GM10248 (cell line): ENCODE measurements at regions not wholly inside any gene's neighbourhood (a gene's known extent, or its start where the extent isn't known, plus 50 kb on each side); places are given as distances from the start of the nearest gene placed in this dataset.
"Not testable (repeated sequence)": the region's sequence is repeated elsewhere in the genome, so short reads cannot be mapped to it uniquely, and the experiment has no call there.

Experiments used
- CTCF ChIA-PET: fragments of 300-600 bp; sonication (Branson Sonifier 250); formaldehyde crosslinking; extraction: SDS; loops from one replicate; lab custom pipeline; 2021; ENCODE audit warnings: antibody characterized with exemption; lab: Yijun Ruan, JAX
- POLR2A ChIA-PET: fragments of 350-650 bp; sonication (Branson Sonifier 250); formaldehyde crosslinking; extraction: SDS; loops from one replicate; lab custom pipeline; 2020; ENCODE audit warnings: antibody characterized with exemption; lab: Yijun Ruan, JAX
- DNase-seq: peaks from one replicate; pipeline ENCODE4 v3.0.0; 2012; ENCODE audit errors: extremely low spot score
- TF ChIP-seq, protein P1 (sequence below): IDR thresholded peaks from 2 replicates; pipeline ENCODE4 v1.5.1; 2012; ENCODE audit warnings: mild to moderate bottlenecking, low read depth; ENCODE audit errors: extremely low read depth, missing control alignments, control extremely low read depth

DNA sequence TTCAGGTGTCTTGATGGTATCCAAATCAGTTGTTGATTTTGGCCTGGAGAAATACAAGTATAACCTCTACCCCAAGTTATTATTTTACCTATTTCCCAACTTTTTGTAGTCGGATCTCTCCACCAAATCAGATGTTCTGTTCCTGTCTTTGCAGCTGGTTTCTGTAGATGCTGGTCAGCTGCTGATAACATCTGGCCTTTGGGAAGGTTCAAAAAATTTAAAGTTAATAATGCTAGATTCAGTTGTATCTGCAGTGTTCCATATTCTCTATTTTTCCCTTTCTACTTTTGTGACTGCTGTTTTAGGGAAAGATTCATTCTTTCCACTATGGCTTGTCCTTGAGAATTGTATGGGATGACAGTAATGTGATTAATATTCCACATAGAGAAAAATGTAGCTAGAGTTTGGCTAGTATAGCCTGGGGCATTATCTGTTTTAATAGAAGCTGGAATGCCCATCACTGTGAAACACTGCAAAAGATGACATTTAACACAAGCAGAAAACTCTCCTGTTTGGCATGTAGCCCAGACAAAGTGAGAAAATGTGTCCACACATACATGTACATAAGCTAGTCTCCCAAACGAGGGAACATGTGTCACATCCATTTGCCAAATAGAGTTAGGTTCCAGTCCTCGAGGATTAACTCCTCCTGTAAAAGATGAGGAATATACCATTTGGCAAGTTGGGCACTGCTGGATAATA, 99.2 kb downstream of the ZNF100 start:
- CTCF ChIA-PET, POLR2A ChIA-PET, DNase-seq: not testable (repeated sequence)

DNA sequence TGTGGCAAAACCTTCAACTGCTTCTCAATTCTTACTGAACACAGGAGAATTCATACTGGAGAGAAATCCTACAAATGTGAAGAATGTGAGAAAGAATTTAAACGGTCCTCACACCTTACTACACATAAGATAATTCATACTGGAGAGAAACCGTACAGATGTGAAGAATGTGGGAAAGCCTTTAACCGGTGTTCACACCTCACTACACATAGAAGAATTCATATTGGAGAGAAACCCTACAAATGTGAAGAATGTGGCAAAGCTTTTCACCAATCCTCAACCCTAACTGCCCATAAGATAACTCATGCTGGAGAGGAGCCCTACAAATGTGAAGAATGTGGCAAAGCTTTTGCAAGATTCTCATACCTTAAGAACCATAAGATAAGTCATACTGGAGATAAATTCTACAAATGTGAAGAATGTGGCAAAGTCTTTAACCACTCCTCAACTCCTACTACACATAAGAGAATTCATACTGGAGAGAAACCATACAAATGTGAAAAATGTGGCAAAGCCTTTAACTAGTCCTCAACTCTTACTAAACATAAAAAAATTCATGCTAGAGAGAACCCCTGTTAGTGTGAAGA, 111.7 kb downstream of the ZNF100 start:
- CTCF ChIA-PET: no interaction called here
- TF ChIP-seq, protein P1, sequence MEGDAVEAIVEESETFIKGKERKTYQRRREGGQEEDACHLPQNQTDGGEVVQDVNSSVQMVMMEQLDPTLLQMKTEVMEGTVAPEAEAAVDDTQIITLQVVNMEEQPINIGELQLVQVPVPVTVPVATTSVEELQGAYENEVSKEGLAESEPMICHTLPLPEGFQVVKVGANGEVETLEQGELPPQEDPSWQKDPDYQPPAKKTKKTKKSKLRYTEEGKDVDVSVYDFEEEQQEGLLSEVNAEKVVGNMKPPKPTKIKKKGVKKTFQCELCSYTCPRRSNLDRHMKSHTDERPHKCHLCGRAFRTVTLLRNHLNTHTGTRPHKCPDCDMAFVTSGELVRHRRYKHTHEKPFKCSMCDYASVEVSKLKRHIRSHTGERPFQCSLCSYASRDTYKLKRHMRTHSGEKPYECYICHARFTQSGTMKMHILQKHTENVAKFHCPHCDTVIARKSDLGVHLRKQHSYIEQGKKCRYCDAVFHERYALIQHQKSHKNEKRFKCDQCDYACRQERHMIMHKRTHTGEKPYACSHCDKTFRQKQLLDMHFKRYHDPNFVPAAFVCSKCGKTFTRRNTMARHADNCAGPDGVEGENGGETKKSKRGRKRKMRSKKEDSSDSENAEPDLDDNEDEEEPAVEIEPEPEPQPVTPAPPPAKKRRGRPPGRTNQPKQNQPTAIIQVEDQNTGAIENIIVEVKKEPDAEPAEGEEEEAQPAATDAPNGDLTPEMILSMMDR: no peak
- POLR2A ChIA-PET: no interaction called here

DNA sequence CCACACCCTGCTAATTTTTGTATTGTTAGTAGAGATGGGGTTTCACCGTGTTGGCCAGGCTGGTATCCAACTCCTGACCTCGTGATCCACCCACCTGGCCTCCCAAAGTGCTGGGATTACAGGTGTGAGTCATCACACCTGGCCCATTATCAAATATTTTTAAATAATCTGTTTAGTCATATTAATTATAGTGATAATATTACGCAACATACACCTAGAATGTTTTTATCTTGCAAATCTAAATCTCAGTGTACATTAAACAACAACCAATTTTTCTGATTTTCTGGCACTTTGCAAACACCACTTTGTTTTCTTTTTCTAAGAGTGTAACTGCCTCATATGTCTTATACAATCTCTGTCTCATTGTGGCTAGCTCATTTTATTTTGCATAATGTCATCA, 115.9 kb downstream of the ZNF100 start:
- CTCF ChIA-PET, POLR2A ChIA-PET, DNase-seq: not testable (repeated sequence)

More for the DNA sequence above, 111.7 kb downstream of the ZNF100 start:
- no peak for DNase-seq

DNA sequence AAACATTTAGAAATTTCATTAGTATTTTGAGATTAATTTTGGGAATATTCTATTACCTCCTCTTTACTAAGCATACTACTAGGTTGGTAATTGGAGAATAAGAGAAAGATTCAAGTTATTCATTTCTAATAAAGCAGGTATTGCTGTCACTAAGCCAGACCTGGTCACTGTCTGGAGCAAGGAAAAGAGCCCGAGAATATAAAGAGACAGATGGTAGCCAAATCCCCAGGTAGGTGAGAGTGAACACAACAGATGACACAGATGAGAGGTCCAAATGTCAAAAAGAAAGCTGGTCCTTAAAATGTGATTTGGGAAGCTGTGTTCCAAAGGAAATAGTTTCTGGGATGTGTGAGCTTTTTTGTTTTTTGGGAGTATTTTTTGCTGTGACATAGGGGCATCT, 128.6 kb downstream of the ZNF100 start:
- POLR2A ChIA-PET: no interaction called here
- TF ChIP-seq, protein P1: no peak
- CTCF ChIA-PET: interaction anchor here (1.3 kb wide), 1 partner anchor 16 kb away, joined by 3 read pairs; no protein-coding TSS in a partner anchor
- DNase-seq: no peak

DNA sequence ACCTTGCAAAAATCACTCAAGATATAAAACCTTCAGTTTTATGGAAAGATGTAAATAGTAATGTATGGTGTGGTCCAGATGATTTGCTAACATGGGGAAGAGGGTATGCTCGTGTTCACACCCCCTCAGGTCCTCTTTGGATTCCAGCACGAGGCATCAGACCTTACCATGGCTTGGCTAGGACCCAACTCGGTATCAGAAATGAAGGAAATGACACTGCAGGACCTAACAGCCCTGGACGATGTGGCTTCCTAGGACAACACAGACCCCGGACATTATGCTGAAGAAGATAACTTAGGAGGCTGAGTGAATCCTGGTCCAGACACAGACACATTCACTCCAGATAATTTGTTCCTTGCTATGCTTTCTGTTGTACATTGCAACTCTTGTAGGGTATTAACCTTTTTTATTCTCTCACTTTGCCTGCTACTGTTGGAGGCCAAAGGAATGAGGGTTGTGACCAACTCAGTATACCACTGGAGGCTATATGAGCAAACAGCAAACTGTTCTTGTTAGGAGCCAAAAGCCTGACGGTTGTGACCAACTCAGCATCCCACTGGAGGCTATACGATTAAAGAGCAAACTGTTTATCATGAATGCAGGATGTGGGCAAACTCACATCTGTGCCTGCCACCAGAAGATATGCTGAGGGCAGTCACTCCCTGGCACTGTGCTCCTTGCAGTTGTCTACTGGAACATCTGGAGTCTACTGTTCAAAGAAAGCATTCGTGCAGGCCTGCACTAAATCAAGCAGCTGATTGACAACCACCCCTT, 121.7 kb downstream of the ZNF429 start:
- TF ChIP-seq, protein P1: no peak
- ChIA-PET POLR2A (no interaction called here), CTCF (interaction anchor here (2.0 kb wide), 1 partner anchor 9 kb away, joined by 5 read pairs; no protein-coding TSS in a partner anchor)
- no peak for DNase-seq

DNA sequence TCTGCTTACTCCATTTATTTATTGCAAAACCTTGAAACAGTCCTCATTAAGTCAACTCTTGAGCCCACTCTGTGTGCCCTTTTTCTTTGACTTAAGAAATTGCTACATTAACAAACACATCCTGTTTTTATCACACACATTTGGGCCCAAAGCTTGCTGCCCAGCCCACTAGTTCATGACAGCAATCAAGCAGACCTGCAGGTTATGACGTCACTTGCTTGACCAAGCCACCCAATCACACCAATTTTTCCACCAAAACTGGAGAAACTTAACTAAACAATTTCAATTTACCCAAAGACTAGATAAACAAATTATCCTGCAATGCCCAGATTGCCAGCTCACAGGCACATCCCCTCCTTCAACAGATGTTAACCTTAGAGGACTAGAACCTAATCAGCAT, 120.7 kb downstream of the ZNF429 start:
- DNase-seq: no peak
- TF ChIP-seq, protein P1: no peak
- ChIA-PET POLR2A (no interaction called here), CTCF (interaction anchor here (2.0 kb wide), 1 partner anchor 10 kb away, joined by 5 read pairs; no protein-coding TSS in a partner anchor)

DNA sequence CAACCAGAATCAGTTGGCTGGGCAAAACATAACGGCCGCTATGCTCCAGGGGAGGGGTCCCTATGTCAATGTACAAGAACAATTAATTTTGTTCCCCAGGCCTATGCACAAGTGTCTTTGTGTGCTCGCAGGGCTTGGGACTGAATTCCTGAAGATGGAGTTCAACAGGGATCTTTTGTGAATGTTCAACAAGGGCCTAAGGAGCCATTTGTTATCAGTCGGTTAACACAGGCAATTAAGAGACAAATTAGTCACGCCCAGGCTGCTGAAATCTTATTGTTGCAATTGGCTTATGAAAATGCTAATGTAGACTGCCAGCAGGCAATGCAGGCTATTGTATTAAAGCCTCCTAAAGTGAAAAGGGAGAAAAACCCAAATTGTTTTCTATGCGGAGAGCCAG, 117.5 kb downstream of the ZNF429 start:
- no peak for DNase-seq
- TF ChIP-seq, protein P1: no peak
- CTCF ChIA-PET: no interaction called here
- POLR2A ChIA-PET: no interaction called here
